IPS-NIHi7 (cell line): ENCODE measurements at regions not wholly inside any gene's neighbourhood (a gene's known extent, or its start where the extent isn't known, plus 50 kb on each side); places are given as distances from the start of the nearest gene placed in this dataset.
"Not testable (repeated sequence)": the region's sequence is repeated elsewhere in the genome, so short reads cannot be mapped to it uniquely, and the experiment has no call there.

Experiments
- DNase-seq: peaks from one replicate; pipeline ENCODE4 v3.0.0; 2012; ENCODE audit warnings: mixed read lengths; ENCODE audit errors: extremely low spot score

- DNase-seq = no peak
Observed at GRCh38 chr12:129959889-129960288, 56.1 kb upstream of the TMEM132D start.

GRCh38 chr12:129961091-129961490, 57.3 kb upstream of the TMEM132D start:
- no peak for DNase-seq

- no peak for DNase-seq
Observed at GRCh38 chr12:129961856-129962255, 58.0 kb upstream of the TMEM132D start.

- DNase-seq = no peak
Observed at GRCh38 chr12:129964300-129964699, 60.5 kb upstream of the TMEM132D start.

GRCh38 chr12:129964826-129965457, 61.1 kb upstream of the TMEM132D start:
- no peak for DNase-seq

GRCh38 chr12:129966146-129966995, 62.5 kb upstream of the TMEM132D start:
- DNase-seq = peak; percentile 52

- no peak for DNase-seq
Observed at GRCh38 chr12:129971721-129972120, 67.9 kb upstream of the TMEM132D start.

GRCh38 chr12:129973236-129973961, 69.6 kb upstream of the TMEM132D start:
- no peak for DNase-seq

GRCh38 chr12:129984106-129984505, 80.3 kb upstream of the TMEM132D start:
- DNase-seq = peak; percentile 30

- no peak for DNase-seq
Observed at GRCh38 chr12:129987841-129988240, 84.0 kb upstream of the TMEM132D start.

- DNase-seq = no peak
Observed at GRCh38 chr12:129994634-129995033, 90.8 kb upstream of the TMEM132D start.

- peak; percentile 69 for DNase-seq
Observed at GRCh38 chr12:129997239-129997638, 93.4 kb upstream of the TMEM132D start.

GRCh38 chr12:130004310-130004877, 100.6 kb upstream of the TMEM132D start:
- DNase-seq = not testable (repeated sequence)

- no peak for DNase-seq
Observed at GRCh38 chr12:130007771-130008170, 103.9 kb upstream of the TMEM132D start.

GRCh38 chr12:130008241-130008640, 104.4 kb upstream of the TMEM132D start:
- no peak for DNase-seq

GRCh38 chr12:130009961-130010360, 106.1 kb upstream of the TMEM132D start:
- DNase-seq = no peak

- DNase-seq = no peak
Observed at GRCh38 chr12:130011611-130012385, 108.0 kb upstream of the TMEM132D start.

GRCh38 chr12:130013771-130014484, 110.1 kb upstream of the TMEM132D start:
- peak; percentile 86 for DNase-seq

- DNase-seq = peak; percentile 50
Observed at GRCh38 chr12:130014485-130014807, 110.6 kb upstream of the TMEM132D start.

GRCh38 chr12:130016194-130016593, 112.4 kb upstream of the TMEM132D start:
- no peak for DNase-seq

- no peak for DNase-seq
Observed at GRCh38 chr12:130016986-130017385, 113.2 kb upstream of the TMEM132D start.
